Vagina (tissue), 2 donors: ENCODE measurements at regions not wholly inside any gene's neighbourhood (a gene's known extent, or its start where the extent isn't known, plus 50 kb on each side); places are given as distances from the start of the nearest gene placed in this dataset.

Source experiments
- POLR2A ChIP-seq, 2 donors: fragments of 450-650 bp; IDR thresholded peaks; one replicate each; pipeline ENCODE4 v1.6.1; 2017; ENCODE audit warnings: antibody characterized with exemption in 2 of 2, mild to moderate bottlenecking in 2 of 2, moderate library complexity in 2 of 2
- TF ChIP-seq, protein P1 (sequence below), 3 experiments: fragments of 450-650 bp in 2 of 3; fragments of 200-600 bp in 1 of 3; sonication (generic) in 1 of 3; IDR thresholded peaks; one replicate each; pipeline ENCODE4 v1.5.1; 2017 to 2019; ENCODE audit warnings: antibody characterized with exemption in 3 of 3, mild to moderate bottlenecking in 2 of 3, moderate library complexity in 2 of 3

DNA sequence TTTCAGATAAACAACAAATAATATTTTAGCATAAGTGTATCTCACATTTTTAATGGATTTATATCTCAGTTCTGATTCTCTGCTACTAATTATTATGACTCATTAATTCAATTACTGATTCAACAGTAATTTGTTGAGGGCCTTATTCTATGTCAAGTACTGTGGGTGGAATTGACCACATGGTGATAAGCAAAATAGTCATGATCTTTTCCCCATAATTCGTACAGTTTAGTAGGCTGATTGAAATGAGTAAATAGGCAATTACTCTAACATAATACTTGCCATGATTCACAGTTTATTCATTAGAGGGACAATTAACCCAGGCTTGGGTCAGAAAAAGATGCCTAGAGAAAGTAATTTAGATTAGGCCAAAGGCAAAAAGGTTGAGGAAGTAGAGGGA is 60.9 kb upstream of the SLC4A7 start:
- TF ChIP-seq, protein P1, sequence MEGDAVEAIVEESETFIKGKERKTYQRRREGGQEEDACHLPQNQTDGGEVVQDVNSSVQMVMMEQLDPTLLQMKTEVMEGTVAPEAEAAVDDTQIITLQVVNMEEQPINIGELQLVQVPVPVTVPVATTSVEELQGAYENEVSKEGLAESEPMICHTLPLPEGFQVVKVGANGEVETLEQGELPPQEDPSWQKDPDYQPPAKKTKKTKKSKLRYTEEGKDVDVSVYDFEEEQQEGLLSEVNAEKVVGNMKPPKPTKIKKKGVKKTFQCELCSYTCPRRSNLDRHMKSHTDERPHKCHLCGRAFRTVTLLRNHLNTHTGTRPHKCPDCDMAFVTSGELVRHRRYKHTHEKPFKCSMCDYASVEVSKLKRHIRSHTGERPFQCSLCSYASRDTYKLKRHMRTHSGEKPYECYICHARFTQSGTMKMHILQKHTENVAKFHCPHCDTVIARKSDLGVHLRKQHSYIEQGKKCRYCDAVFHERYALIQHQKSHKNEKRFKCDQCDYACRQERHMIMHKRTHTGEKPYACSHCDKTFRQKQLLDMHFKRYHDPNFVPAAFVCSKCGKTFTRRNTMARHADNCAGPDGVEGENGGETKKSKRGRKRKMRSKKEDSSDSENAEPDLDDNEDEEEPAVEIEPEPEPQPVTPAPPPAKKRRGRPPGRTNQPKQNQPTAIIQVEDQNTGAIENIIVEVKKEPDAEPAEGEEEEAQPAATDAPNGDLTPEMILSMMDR (IDR thresholded peaks at IDR 0.05): no peak
- no peak for TF ChIP-seq POLR2A (IDR thresholded peaks at IDR 0.05)
